NCI-H2029 (cell line): ENCODE measurements at regions not wholly inside any gene's neighbourhood (a gene's known extent, or its start where the extent isn't known, plus 50 kb on each side); places are given as distances from the start of the nearest gene placed in this dataset.

Experiments
- DNase-seq: peaks from one replicate; lab custom pipeline; 2025; lab: John Stamatoyannopoulos, UW

DNA sequence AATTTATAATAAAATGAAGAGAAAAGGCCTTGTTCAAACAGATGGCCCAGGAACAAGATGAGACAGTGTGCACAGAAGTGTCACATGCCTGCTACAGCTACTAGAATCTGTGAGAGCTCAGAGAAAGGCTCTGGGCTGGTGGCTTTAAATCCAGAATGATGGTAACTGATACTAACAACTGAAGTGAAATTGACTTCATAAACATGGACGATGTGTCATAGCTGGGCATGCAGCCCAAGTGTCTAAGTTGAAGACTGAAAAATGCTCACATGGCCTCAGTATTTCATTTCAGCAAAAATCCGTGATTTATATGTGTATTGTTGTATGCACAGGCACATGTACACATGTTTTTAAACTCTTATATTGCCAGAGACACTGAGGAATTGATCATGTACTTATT, 208.3 kb upstream of the RUNX1 start:
- DNase-seq = peak; percentile 91

DNA sequence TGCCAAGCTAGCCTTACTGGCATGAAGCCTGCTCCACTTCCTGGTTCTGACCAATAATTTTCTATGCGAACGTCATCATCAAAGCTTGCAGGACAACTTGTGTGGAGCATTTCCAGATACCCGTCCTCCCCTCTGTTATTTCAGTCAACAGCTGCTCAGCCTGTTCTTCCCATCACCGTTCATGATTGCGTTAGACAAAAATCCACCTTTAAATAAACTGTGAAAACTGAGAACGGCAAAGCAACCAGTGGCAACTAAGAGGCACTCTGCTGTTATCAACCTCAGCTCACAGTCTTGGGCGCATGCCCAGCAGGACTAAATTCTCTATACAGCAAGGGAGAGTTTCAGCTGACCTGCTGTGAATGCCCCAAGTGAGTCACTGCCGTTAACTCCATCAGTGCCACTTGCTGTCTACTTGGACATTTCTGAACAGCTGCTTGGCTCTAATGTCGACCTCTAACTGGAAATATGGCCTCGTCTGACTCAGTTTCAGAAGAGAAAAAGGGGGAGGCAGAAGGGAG, 207.4 kb upstream of the RUNX1 start:
- peak; percentile 99 for DNase-seq

DNA sequence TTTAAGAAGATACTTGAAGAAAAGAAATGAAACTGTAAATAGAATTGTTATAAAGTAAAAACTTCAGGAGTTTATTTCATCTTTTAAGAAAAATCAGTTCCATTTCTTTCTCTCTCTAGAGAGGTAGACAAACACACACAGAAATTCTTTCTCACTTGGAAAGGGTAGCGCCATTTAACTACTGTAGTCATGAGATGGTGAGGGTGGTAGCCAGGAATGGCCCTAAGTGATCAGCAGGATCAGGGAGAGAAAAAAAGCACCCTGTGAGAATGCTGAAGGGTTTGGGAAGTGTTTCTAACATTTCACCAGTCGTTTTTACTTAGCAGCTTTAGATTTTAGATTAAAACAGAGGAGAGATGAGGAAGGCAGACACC, 205.7 kb upstream of the RUNX1 start:
- DNase-seq = no peak

DNA sequence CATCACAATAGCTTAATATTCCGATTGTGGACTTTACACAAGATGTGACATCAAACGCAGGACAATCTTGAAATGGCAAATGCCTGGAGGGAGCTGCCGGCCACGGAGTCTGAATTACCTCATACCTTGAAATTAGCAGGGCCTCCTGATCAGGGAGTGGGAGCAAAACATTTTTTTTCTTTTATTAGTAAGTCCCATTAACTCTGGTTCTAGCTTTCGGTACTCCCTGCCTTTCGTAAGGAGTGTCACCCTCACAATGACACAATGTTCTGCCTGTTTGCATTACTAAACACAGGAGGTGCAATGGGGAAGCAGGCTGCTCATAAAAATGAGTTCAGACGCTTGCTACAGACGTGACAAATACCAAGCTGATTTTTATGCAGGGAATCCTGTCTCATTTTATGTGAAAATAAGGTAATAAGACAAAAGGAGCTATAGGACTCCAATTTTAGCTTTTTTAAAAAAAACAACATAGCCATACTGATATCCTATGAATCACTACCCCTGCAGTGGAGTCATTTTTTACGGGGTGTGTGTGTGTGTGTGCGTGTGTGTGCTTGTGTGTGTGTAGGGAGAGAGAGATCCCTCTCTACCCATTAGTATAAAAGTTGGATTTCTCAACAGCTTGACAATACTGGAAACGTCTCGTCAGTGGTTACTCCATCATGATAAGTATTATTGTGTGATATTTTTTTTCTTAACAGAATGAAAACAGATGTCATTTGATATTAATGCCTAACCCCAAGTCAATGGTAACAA, 205.1 kb upstream of the RUNX1 start:
- DNase-seq = no peak

DNA sequence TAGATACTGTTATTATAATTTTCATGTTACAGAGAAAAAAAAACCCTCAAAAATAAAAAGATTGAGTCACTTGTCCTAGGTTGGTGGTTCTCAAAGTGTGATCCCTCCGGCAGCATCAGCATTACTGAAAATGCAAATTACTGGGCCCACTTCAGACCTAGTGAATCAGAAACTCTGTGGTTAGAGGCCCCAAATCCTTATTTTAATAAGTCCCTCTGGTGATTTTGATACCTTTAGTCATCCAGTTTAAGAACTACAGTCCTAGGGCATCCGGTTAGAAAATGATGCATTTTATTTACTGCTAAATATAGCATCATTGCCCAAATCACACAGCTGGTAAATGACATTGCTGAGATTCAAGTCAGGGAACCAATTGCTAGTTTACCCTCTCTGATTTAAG, 203.7 kb upstream of the RUNX1 start:
- DNase-seq = no peak

DNA sequence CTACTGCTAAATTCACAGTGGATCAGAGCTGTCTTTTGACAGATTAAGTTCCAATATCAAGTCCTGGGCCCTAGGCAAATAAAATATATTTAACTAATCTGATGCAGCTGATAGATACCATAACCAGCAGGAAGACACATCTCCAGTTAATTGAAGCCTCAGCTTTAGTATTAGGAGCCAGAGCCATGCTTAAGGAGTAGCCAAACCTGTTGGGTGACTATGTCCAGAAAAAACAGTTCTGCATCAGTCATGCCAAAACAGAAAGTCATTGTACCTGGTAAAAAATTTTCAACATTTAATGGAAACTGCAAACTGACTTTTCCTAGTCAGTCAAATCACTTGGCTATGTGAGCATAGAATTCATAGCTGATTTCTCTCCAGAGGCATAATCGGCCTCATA, 200.5 kb upstream of the RUNX1 start:
- peak; percentile 30 for DNase-seq

DNA sequence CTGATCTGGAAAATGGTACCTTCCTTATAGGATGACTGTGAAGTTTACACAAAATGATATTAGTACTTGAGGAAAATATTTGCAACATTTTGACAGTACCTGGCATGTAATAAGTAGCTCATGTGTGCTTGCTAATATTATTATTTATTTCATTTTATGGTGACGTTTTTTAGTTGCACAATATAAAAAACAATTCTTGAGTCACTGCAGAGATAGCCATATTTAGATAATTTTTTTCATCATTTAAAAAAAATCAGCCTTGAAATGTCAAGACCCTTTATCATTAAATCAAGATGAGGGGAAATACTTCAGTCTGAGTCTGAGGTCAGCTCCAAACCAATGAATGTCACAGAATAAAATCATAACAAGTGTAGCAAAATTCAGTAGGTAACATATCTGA, 196.8 kb upstream of the RUNX1 start:
- DNase-seq = no peak

DNA sequence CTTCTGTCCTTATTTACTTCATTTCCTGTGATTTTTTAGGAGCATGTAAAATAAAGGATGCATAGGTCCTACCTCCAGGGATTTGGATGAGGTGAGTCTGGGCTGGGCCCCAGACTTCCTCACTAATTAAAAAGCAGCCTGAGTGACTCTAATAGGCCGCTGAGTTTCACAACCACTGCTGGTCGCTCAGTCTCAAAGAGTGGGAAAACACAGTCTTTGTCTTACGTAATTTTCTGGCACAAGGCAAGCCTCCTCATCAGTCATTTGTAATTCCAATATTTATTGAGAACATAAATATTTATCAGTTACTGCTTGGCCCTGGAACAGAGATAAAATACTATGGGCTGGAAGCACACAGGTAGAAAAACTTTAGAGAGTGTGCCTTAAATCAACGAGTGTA, 195.4 kb upstream of the RUNX1 start:
- DNase-seq = no peak

DNA sequence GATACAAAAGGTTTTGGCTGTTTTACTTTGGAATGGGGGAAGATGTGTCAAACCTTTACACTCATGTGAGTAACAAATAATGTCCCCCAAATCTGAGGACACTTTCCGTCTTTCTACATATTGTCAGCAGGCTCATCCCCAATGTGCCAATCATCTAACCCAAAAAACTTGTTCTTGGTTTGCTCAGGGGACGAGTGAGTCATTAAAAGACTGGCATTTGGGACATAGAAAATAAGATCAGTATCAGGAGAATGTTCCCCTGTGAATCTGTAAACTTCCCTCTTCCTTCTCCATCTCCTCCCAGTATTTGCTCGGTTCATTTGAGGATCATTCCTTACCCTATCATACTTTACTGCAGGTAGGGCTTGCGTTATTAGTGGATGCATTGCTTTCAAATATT, 194.1 kb upstream of the RUNX1 start:
- no peak for DNase-seq

DNA sequence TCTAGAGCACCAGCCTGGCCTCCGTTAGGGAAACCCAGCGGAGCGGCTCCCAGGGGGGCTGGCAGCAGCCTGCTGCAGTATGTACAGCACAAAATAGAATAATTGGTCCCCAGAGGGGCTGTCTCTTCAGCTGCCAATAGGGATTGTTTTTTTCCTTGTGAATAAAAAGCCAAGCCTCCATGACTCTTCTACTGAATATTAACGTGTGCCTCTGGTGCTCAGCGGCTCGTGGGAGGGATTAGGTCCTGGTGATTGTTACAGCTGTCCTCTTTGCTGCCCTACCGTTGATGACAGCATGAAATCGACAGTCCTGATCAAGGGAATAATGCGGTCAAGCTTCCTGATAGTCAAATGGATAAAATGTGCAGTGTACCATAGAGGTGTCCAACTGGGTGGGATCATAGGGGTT, 190.7 kb upstream of the RUNX1 start:
- DNase-seq = no peak

DNA sequence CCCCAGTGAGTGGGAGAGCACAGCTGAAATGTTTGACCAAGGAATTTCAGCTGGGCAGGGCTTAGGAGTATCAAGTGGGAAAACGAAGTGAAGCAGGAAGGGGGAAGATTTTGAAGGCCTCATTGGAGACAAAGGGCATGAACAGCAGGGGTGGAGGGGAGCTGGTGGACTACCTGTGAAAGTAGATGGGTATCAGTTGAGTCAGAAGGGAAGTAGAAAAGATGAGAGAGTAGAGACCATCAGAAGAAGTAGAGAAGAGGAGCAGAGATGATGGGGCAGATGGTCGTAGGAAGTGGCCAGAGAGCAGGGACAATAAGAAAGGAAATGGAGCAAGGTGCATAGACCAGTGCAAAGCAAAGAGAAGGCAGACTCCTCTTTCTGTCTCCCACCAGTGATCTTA, 189.0 kb upstream of the RUNX1 start:
- DNase-seq = no peak

DNA sequence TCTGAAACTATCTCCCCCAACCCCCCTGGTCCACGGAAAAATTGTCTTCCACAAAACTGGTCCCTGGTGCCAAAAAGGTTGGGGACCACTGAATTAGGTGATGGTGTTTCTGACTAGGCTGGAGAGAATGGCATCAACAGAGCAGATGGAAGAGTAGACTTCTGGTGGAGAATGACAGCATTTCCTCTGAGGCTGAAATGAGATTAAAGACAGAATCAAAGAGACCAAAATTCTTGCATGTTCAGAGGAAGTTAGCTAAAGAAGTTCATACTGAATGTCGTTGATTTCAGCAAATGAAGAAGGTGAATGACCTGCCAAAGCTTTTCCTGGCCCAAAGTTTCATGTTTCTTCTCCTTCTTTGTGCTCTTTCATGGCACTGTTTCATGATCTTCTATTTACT, 188.2 kb upstream of the RUNX1 start:
- DNase-seq = no peak

DNA sequence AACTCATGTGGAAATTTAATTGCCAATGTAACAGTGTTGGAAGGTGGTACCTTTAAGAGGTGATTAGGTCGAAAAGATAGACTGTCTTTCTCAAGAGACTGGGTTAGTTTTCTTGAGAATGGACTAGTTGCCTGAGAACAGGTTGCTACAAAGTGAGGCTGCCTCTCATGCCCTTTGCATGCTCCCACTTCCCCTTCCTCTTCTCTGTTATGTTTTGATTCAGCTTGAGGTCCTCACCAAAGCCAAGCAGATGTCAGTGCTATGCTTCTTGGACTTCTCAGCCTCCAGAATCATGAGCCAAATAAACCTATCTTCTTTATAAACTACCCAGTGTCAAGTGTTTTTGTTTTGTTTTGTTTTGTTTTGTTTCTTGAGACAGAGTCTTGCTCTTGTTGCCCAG, 187.0 kb upstream of the RUNX1 start:
- no peak for DNase-seq

DNA sequence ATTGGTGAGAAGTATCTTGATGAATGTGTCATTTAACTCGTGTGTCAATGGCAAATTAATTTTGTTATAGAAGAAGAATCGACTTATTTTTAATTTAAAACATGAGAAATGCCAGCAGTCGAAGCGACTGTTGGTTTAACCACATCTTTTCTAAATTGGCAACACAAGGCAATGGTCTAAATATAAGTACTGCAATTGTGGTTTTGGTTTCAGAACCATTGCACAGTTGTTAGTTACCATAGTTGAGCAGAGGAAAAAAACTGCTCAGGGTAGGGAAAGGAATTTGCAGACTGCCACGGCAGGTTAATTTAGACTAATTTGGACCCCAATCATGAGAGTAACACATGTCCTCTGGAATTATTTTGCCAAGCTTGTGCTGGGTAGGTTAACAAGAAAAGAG, 185.6 kb upstream of the RUNX1 start:
- no peak for DNase-seq

DNA sequence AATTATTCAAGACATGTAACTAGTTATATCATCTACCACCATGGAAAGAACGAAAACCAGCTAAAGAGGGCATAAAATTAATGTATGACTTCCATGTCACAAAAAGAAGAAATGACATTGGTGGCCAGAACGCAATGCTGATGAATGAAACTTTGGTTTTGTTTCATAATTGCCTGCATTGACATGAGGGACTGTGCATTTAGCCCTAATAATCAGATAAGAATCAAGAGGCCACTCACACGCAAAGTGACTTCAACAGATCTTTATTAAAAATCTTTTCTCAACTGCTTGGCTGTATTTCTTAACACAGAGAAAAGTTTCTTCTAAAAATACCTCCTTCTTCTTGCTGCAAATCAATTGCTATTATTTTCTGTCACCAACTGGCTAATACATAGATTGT, 184.7 kb upstream of the RUNX1 start:
- DNase-seq = no peak

DNA sequence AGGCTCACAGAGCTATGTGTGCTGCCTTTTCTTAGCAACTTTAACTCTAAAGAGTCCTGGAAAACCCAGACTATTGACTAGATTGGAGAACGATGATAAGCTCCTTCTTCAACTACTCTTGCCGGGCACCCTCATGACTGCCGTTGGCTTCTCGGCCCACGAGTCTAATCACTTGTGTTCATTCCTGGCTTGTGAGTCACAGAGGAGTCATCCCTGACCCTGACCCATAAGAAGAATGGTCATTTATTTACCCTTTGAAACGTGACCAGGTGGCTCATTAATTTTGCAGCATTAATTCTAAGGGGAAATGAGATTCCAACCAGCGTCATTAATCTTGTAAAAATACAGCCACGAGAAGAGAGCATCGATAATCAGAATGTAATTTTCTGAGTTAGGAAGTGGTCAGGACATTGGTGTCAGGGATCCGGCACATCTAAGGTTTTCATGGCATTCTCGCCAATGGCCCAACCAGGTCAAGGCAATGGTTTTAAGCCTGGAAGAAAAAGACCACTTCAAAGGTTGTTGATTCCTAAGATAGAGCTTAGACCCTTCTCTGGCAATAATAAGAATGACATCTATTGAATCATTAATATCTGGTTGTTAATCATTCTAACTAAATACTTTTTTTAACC, 183.6 kb upstream of the RUNX1 start:
- DNase-seq = no peak

DNA sequence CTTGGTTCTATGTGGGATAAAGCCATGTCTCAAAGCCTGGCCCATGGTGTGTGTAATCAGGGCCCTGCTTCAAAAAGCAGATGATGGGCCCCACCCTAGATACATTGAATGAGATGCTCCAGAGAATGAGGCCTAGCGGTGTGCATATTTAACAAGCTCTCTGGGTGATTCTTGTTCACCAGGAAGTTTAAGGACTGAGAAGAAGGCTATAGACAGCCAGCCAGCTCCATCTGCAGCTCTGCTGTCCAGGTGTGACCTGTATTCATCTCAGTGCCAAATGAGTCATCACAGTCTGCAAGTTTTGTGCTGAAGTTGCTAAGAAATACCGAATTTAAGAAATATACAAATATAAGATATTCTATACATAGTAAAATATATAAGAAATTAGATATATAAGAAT, 182.0 kb upstream of the RUNX1 start:
- DNase-seq = peak; percentile 45

DNA sequence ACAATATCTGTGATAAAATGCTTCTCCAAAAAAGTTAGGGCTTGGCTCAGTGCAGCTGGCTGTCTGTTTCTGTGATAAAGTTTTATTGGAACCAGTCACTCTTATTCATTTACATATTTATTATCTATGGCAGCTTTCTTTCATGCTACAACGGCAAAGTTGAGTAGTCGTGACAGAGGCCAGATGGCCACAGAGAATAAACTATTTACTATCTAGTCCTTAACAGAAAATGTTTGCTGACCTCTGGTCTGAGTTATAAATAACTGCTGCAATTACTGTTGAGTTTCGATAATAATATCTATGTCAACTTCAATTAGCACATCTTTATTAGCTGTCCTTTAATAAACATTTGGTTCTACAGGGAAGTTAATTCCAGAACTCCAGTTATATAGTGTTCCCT, 180.2 kb upstream of the RUNX1 start:
- DNase-seq = no peak

DNA sequence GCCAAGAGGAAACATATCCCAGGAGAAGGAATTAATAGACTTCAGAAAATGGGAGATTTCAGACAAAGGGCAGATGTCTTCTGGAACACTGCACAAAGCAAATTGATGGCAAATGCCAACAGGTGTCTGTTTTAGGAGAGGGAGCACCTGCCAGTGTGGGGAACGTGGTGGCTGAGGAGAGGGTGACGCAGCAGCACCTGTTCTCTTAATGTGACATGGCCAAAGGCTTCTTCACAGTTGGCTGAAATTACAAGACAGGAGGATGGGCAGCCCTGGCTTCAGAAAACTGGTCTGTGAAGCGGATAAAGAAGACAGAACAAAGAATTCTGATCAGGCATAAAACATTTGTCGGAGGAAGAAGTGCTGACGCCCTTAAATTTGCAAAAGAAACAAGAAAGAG, 178.7 kb upstream of the RUNX1 start:
- peak; percentile 97 for DNase-seq

DNA sequence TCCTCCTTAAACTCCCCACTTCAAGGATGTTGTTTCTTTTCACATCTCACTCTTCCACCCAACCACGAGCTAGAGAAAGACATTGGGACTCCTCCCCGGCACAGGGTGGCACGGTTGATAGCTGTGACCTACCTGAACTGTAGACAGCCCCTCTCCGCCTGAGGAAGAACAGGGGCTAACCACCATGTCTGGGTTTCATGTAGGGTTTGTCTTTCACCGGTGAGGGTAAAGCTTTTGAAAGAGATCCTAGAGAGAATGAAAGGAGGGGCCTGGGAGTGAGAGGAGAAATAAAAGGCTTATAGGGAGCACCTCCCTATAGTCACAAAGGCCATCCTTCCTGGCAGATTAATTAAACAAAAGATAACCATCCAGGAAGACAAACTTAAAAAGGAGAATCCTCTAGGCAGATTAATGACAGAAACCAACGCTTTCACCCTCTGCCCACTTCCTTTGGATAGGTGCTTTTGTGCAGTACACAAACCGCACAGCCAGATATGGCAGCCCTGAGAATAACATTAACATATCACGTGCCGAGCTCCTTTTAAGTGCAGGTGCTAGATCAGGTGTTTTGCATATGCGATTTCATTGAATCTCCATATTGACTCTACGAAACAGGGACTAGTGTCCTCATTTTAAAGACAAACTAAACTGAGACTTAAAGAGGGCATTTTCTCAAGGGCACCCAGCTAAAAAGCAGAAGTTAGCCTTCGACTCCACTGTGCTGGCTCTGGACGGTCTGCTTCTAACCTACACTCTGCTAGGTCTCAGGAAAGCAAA, 178.1 kb upstream of the RUNX1 start:
- DNase-seq = peak; percentile 96

DNA sequence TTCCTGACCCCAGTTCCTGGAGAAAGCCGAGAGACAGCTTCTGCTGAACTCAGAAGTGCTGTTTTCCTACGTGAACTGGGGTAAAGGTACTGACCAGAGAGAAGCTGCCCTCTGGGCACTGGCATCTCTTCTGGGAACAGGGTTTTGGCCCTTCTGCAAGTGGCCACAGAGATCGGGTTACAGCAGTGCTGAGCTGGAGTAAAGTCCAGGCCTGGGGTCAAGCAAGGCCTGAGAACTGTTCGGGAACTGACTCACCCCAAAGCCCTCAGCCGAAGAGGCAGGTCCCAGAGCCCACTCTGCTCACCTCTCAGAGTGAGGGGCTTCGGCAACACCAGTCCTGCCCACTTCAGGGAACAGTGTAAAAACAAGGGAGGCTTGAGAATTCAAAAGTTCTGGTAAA, 177.2 kb upstream of the RUNX1 start:
- no peak for DNase-seq

DNA sequence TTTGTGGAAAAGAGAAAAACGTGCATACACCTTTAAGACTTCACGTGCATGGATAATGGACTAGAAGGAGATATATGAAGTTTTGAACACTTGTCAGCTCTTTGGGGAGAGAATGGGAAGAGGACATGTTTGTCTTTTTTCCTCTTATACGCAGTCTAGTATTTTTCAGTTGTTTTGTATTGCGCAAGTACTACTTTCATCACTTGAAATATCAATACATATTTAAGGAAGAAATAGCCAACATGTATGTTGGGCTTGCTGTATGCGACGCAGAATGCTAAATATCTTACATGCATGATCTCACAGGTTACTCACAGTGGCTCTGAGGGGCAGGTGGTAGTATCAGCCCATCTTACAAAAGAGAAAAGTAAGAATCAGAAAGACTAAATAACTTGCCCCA, 176.5 kb upstream of the RUNX1 start:
- no peak for DNase-seq

DNA sequence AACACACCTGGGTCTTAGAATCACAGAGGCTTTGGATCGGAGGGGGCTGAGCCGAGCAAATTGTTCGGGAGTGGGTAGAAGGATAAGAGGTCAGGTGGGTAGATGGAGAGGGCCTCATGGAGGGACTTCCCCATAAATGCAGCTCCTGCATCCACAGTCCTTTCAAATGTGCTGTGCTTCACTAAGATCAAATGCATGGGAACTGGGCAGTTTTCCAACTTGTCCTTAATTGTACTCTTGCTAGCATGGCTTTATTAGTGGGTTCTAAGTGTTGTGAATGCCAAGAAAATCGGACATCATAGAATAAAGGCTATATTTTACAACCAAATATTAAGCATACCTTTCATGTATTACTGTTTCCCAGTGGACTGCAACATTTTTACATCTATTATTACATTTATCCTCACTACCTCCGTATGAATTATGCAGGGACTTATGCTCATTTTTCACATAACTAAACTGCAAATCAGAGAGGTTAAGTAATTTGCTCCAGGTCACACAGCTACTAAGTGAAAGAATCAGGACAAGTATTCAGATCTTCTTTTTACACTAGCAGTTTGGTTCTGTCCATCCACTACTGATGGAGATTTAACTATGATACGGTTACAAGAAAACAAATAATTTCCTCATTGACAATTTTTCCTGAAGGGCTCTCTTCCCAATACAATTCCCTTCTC, 174.5 kb upstream of the RUNX1 start:
- DNase-seq = peak; percentile 63
